Chondrocyte (in vitro differentiated cells): ENCODE measurements at regions not wholly inside any gene's neighbourhood (a gene's known extent, or its start where the extent isn't known, plus 50 kb on each side); places are given as distances from the start of the nearest gene placed in this dataset.
"Not testable (repeated sequence)": the region's sequence is repeated elsewhere in the genome, so short reads cannot be mapped to it uniquely, and the experiment has no call there.

ENCODE experiments used
- DNase-seq: peaks from one replicate; pipeline ENCODE4 v3.0.0; 2021; ENCODE audit warnings: mixed read lengths, low spot score
- H3K27ac Mint-ChIP-seq: one replicate; pipeline ENCODE4 v1.8.0; 2021; ENCODE audit warnings: mild to moderate bottlenecking, moderate library complexity, mixed read lengths; ENCODE audit not compliant: unreplicated experiment
- H3K27me3 Mint-ChIP-seq: 2 replicates; pipeline ENCODE4 v1.8.0; 2021; ENCODE audit warnings: low read depth, mixed read lengths
- H3K36me3 Mint-ChIP-seq: 2 replicates; pipeline ENCODE4 v1.8.0; 2021; ENCODE audit warnings: low read depth, mixed read lengths
- H3K4me1 Mint-ChIP-seq: 2 replicates; pipeline ENCODE4 v1.8.0; 2021; ENCODE audit warnings: low read depth, mild to moderate bottlenecking, mixed read lengths
- H3K4me3 Mint-ChIP-seq: one replicate; pipeline ENCODE4 v1.8.0; 2021; ENCODE audit warnings: mild to moderate bottlenecking, moderate library complexity, mixed read lengths; ENCODE audit not compliant: unreplicated experiment
- H3K9me3 Mint-ChIP-seq: 2 replicates; pipeline ENCODE4 v1.8.0; 2021; ENCODE audit warnings: low read depth, mixed read lengths
- TF ChIP-seq, protein P1 (sequence below): fragments of 200-600 bp; sonication (generic); IDR thresholded peaks from 2 replicates; pipeline ENCODE4 v1.5.0; 2021; ENCODE audit warnings: antibody characterized with exemption, mild to moderate bottlenecking, moderate library complexity

DNA sequence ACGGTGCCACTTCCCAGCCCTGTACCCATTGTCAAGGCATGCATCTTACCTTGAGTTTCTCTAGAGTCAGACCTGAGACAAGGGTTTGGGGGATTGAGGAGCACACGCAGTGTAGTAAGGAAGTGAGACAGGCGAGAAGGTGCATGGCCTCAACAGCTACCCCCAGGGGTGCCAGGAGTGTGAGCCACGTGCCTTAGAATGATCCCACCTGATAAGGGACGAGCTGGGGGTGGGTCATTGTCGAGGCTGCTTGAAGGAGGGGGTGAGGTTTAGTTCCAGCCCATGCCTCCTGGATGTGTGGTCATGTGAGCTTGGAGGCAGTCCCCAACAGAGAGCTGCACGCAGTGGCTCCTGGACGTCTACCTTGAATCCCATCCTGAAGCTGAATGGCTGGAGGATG, 320.5 kb downstream of the VRK1 start:
- DNase-seq: no peak
- Mint-ChIP-seq H3K4me3 (no peak overlapping the region), H3K36me3 (no peaks in the 10 kb centered on the region), H3K9me3 (no peaks in the 10 kb centered on the region), H3K27ac (no peak overlapping the region), H3K27me3 (peaks cover 7% of the 10 kb centered on the region), H3K4me1 (no peaks in the 10 kb centered on the region)
- TF ChIP-seq, protein P1, sequence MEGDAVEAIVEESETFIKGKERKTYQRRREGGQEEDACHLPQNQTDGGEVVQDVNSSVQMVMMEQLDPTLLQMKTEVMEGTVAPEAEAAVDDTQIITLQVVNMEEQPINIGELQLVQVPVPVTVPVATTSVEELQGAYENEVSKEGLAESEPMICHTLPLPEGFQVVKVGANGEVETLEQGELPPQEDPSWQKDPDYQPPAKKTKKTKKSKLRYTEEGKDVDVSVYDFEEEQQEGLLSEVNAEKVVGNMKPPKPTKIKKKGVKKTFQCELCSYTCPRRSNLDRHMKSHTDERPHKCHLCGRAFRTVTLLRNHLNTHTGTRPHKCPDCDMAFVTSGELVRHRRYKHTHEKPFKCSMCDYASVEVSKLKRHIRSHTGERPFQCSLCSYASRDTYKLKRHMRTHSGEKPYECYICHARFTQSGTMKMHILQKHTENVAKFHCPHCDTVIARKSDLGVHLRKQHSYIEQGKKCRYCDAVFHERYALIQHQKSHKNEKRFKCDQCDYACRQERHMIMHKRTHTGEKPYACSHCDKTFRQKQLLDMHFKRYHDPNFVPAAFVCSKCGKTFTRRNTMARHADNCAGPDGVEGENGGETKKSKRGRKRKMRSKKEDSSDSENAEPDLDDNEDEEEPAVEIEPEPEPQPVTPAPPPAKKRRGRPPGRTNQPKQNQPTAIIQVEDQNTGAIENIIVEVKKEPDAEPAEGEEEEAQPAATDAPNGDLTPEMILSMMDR: no peak

DNA sequence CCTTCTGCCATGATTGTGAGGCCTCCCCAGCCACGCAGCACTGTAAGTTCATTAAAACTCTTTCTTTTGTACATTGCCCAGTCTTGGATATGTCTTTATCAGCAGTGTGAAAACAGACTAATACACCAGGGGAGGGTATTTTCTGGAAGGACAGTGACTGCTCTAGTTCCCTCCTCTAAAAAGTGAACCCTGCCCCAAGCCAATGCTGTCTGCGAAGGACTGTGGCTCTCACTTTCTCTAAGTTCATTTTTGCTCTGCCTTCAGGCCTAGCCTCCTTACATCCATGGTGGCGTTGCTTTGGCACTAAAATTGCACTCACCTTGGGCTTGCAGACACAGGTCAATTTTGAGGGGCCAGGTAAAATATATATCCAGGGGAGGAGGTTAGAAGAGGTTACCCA, 323.0 kb downstream of the VRK1 start:
- Mint-ChIP-seq H3K9me3 (no peaks in the 10 kb centered on the region), H3K36me3 (no peaks in the 10 kb centered on the region), H3K27me3 (peaks cover 2% of the 10 kb centered on the region), H3K4me3 (no peak overlapping the region), H3K4me1 (no peaks in the 10 kb centered on the region), H3K27ac (no peak overlapping the region)
- DNase-seq: no peak
- TF ChIP-seq, protein P1: no peak

DNA sequence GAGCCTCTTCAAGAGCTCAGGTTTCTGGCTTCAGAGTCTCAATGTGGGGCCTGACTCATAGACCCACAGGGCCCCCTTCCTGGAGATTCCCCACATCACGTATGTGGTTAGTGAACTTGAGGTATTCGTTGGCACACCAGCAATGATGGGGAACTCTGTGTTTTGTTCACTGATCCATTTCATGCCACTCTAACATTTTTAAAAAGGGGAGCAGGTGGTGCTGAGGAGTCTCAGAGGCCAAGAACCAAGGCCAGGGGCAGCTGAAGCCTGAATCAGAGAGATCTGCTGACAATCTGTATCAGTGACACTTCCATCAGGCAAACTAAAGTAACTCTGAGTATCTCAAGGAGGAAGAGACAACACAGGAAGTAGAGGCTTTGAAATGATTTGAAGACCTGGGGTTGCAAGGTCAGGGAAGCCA, 323.4 kb downstream of the VRK1 start:
- TF ChIP-seq, protein P1: no peak
- no peak for DNase-seq
- H3K27me3 Mint-ChIP-seq: peaks cover 2% of the 10 kb centered on the region
- H3K4me1 Mint-ChIP-seq: no peaks in the 10 kb centered on the region
- H3K9me3 Mint-ChIP-seq: no peaks in the 10 kb centered on the region
- no peaks in the 10 kb centered on the region for H3K36me3 Mint-ChIP-seq
- no peak overlapping the region for H3K27ac Mint-ChIP-seq
- no peak overlapping the region for H3K4me3 Mint-ChIP-seq

GRCh38 chr14:97129639-97130038, 332.5 kb downstream of the VRK1 start:
- Mint-ChIP-seq H3K36me3 (no peaks in the 10 kb centered on the region), H3K9me3 (peaks cover 10% of the 10 kb centered on the region), H3K27ac (no peak overlapping the region), H3K4me1 (no peaks in the 10 kb centered on the region), H3K27me3 (no peaks in the 10 kb centered on the region), H3K4me3 (no peak overlapping the region)
- TF ChIP-seq, protein P1: no peak
- no peak for DNase-seq

- H3K27ac Mint-ChIP-seq, H3K4me3 Mint-ChIP-seq, H3K4me1 Mint-ChIP-seq, H3K36me3 Mint-ChIP-seq, H3K9me3 Mint-ChIP-seq, H3K27me3 Mint-ChIP-seq, DNase-seq: not testable (repeated sequence)
Observed at GRCh38 chr14:97135847-97136246, 338.7 kb downstream of the VRK1 start.

DNA sequence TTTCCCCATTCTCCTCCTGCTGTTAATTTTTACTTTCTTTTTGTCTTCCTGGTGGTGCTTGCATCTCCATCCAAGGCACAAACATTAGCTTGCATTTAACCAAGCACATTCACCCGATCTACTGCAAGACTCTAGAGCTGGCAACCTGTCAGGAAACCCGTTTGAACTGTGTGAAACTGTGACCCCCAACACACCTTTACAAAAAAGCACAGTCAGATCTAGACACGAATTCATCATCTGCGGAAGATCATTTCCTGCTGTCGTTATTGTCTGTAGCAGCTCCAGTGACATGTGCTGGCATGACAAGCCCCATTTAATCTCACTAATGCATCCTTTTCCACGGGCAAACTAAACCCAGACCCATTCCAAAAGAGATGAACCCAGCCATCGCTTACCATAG, 340.5 kb downstream of the VRK1 start:
- Mint-ChIP-seq H3K9me3 (peaks cover 8% of the 10 kb centered on the region), H3K27me3 (no peaks in the 10 kb centered on the region), H3K27ac (no peak overlapping the region), H3K4me3 (no peak overlapping the region), H3K4me1 (no peaks in the 10 kb centered on the region), H3K36me3 (no peaks in the 10 kb centered on the region)
- TF ChIP-seq, protein P1: no peak
- no peak for DNase-seq
